ENCODE measurements at regions not wholly inside any gene's neighbourhood (a gene's known extent, or its start where the extent isn't known, plus 50 kb on each side); places are given as distances from the start of the nearest gene placed in this dataset.

DNA sequence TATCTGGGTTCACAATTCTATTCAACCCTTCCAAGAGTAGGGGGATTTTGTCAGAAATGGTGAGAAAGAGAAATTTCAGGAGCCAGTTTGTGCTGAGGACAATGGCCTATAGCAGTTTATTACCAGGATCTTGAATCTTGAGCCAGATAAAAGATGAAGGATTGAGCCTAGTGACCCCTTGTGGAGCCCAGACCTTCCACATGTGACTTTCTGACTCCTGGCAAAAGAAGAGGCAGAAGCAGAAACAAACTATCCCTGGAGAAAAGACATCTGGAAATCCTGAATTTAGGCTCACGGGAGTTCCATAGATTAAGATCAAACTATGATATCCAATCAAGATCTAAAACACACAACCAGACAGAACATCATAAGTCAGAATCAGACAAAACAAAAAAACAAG is 60.9 kb upstream of the CHRM2 start:
- H3K4me3 ChIP-seq (ENCODE audit: low read length), result no peak overlapping the region
- TF ChIP-seq ZNF274 (IDR thresholded peaks at IDR 0.05; ENCODE audit: low read depth, low read length), result no peak

DNA sequence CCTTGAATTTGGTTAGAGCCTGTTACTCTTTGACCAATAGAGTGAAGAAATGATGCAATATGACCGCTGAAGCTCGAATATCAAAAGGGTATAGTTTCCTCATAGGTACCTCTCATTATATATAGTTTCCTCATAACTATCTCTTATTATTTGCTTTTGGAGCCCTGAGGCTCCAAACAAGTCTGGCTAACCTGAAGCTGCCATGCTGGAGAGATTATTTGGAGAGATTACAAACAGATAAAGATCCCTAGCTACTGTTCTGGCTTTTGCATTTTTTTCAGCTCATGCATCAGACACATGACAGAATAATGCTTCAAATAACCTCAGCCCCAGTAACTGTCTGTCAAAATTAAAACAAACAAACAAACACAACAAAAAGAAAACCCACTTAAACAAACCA is 65.4 kb upstream of the CHRM2 start:
- H3K4me3 ChIP-seq (ENCODE audit: low read length), result no peak overlapping the region
- TF ChIP-seq ZNF274 (IDR thresholded peaks at IDR 0.05; ENCODE audit: low read depth, low read length), result no peak

DNA sequence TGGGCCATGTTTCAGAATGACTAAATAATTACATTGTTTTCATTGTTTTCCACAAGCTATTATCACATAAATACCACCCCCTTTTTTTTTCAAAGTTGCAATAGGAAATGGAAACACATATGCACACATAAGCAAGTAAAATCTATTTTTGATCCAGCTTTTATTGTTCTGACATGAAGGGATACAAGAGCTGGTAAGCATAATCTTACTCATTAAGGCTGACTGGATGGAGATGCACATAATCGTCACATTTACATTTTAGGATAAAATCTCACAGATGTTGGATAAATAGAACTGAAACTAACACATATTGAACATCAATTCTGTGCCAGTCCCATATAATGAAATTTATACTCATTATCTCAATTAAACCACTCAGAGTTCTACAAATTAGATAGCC is 84.5 kb upstream of the CHRM2 start:
- no peak for TF ChIP-seq ZNF274 (IDR thresholded peaks at IDR 0.05; ENCODE audit: low read depth, low read length)

DNA sequence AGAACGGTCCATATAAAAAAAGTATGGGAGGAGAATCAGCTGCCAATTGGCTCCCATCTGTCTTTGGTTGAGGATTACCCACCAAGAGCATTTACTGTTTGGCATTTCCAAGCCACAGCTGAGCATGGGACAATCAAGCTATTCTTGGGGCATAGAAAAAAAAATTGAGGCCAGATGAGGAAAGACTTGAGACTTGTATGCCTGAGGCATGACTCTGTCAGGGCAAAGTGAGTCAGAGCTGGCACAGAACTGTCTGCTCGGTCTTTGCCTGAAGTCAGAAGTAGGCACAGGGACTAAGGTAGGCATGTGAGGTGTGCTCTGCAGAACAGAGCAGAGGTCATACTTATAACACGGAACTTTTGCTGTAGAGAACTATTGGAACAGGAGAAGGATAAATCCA is 126.5 kb upstream of the CHRM2 start:
- H3K4me3 ChIP-seq (ENCODE audit: low read length), result no peak overlapping the region
- TF ChIP-seq ZNF274 (IDR thresholded peaks at IDR 0.05; ENCODE audit: low read depth, low read length), result no peak

More for the DNA sequence above, 84.5 kb upstream of the CHRM2 start:
- H3K4me3 ChIP-seq (ENCODE audit: low read length), result no peak overlapping the region

DNA sequence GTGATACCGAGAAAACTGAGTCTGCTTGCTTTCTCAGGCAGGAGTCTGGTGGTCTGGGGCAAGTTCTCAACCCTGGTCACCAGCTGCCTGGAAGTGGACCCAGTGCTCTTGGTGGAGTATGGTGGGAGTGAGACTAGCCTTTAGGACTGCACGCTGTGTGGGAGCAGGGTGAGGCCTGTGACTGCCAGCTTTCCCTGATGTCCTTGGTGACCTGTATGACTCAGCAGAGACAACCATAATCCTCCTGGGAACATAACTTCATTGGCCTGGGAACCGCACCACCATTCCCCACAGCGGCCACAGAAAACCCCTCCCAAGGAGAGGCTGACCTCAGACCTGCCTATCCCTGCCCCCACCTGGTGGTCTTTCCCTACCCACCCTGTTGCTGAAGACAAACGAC is 139.5 kb upstream of the CHRM2 start:
- H3K4me3 ChIP-seq (ENCODE audit: low read length), result no peak overlapping the region
- TF ChIP-seq ZNF274 (IDR thresholded peaks at IDR 0.05; ENCODE audit: low read depth, low read length), result no peak

GRCh38 chr7:136726460-136726859 is 142.0 kb upstream of the CHRM2 start:
- TF ChIP-seq ZNF274 (IDR thresholded peaks at IDR 0.05; ENCODE audit: low read depth, low read length), result no peak
- no peak overlapping the region for H3K4me3 ChIP-seq (ENCODE audit: low read length)

GRCh38 chr7:136717910-136718557 is 150.4 kb upstream of the CHRM2 start:
- TF ChIP-seq ZNF274 (IDR thresholded peaks at IDR 0.05; ENCODE audit: low read depth, low read length), result no peak

GRCh38 chr7:136714062-136714461 is 154.4 kb upstream of the CHRM2 start:
- no peak overlapping the region for H3K4me3 ChIP-seq (ENCODE audit: low read length)
- TF ChIP-seq ZNF274 (IDR thresholded peaks at IDR 0.05; ENCODE audit: low read depth, low read length), result no peak

More at GRCh38 chr7:136717910-136718557, 150.4 kb upstream of the CHRM2 start:
- no peak overlapping the region for H3K4me3 ChIP-seq (ENCODE audit: low read length)

DNA sequence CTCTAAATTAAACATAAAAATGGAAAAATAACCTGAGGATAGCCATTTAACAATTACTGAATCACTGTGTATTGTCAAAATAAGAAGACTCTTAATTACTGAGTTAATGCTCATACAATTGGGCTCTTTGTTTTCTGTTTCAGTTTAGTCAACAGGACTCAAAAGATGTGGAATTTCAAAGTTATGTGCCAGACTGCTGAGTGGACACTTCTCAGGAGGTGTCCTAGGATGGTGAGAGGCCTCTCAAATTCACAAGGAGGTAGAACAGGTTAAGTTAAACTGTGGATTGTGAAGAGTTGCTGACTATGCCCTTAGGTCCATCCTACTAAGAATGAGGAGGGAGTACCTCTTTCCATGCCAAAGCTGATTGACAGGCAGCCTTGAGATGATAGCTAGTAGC is 157.7 kb upstream of the CHRM2 start:
- TF ChIP-seq ZNF274 (IDR thresholded peaks at IDR 0.05; ENCODE audit: low read depth, low read length), result no peak
- H3K4me3 ChIP-seq (ENCODE audit: low read length), result no peak overlapping the region

DNA sequence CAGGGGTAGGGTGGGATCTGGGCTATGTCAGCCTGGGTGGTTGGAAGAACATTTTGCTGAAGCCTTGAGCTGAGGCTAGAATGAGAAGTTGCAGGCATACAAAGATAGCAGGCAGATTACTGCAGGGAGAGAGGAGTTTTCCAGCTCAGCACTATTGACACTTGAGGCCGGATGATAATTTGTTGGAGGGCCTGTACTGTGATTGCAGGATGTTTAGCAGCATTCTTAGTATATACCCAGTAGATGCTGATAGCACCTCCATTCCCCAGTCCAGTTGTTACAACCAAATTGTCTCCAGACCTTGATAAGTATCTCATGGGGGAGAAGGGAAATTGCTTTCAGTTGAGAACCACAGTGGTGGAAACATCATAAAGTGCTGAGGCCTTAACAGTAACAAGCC is 158.6 kb upstream of the CHRM2 start:
- H3K4me3 ChIP-seq (ENCODE audit: low read length), result no peak overlapping the region
- TF ChIP-seq ZNF274 (IDR thresholded peaks at IDR 0.05; ENCODE audit: low read depth, low read length), result no peak

- no peak overlapping the region for H3K4me3 ChIP-seq (ENCODE audit: low read length)
- TF ChIP-seq ZNF274 (IDR thresholded peaks at IDR 0.05; ENCODE audit: low read depth, low read length), result no peak
Observed at GRCh38 chr7:136702913-136703312, 165.5 kb upstream of the CHRM2 start.

DNA sequence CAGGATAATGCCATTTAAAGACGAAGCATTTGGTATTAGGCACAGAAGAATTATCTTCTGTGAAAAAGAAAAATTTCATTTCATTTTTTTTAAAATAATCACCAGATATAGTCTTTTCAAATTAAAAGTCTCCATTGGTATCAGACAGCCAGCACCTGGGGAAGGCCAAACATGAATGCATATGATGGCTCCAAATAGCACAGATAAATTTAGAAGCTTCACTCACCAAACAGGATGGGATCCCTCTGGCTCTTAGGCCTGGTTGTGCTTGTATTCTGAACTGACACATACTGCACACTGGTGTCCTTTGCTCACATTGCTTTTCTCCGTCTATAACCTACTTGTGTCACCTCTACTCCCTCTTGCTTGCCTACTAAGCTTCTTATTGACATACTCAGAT is 169.5 kb upstream of the CHRM2 start:
- no peak for TF ChIP-seq ZNF274 (IDR thresholded peaks at IDR 0.05; ENCODE audit: low read depth, low read length)
- H3K4me3 ChIP-seq (ENCODE audit: low read length), result no peak overlapping the region

GRCh38 chr7:136698231-136698630 is 170.2 kb upstream of the CHRM2 start:
- TF ChIP-seq ZNF274 (IDR thresholded peaks at IDR 0.05; ENCODE audit: low read depth, low read length), result no peak
- no peak overlapping the region for H3K4me3 ChIP-seq (ENCODE audit: low read length)

GRCh38 chr7:136697271-136697670 is 171.2 kb upstream of the CHRM2 start:
- H3K4me3 ChIP-seq (ENCODE audit: low read length), result no peak overlapping the region
- TF ChIP-seq ZNF274 (IDR thresholded peaks at IDR 0.05; ENCODE audit: low read depth, low read length), result no peak

- no peak overlapping the region for H3K4me3 ChIP-seq (ENCODE audit: low read length)
- TF ChIP-seq ZNF274 (IDR thresholded peaks at IDR 0.05; ENCODE audit: low read depth, low read length), result no peak
Observed at GRCh38 chr7:136693166-136694119, 175.0 kb upstream of the CHRM2 start.
